GM12892 (cell line): ENCODE measurements at regions not wholly inside any gene's neighbourhood (a gene's known extent, or its start where the extent isn't known, plus 50 kb on each side); places are given as distances from the start of the nearest gene placed in this dataset.

ENCODE experiments used
- POLR2A ChIP-seq: IDR thresholded peaks from 2 replicates; pipeline ENCODE4 v1.6.1; 2011; ENCODE audit warnings: low read depth, low read length, control low read depth
- POLR2AphosphoS5 ChIP-seq: IDR thresholded peaks from 2 replicates; pipeline ENCODE4 v1.6.1; 2011; ENCODE audit warnings: low read depth, low read length, control low read depth
- TAF1 ChIP-seq: IDR thresholded peaks from 2 replicates; pipeline ENCODE4 v1.6.1; 2011; ENCODE audit warnings: low read depth, mild to moderate bottlenecking, control low read depth, low read length, borderline replicate concordance

DNA sequence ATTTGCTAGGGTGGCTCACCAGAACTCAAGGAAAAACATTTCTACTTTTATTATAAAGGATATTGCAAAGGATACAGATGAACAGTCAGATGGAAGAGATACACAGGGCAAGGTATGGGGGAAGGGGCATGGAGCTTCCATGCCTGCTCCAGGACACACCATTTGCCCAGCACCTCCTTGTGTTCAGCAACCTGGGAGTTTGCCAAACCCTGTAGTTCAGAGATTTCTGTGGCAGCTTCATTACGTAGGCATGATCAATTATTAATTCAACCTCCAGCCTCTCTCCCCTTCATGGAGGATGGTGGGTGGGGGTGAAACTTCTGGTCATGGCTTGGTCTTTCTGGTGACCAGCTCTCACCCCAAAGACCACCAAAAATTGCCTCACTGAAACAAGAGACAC lies 353.9 kb upstream of the THBS1 start:
- no peak for TF ChIP-seq POLR2A
- TF ChIP-seq TAF1: no peak
- no peak for TF ChIP-seq POLR2AphosphoS5
